Fibroblast of skin of left quadriceps (primary cell): ENCODE measurements at regions not wholly inside any gene's neighbourhood (a gene's known extent, or its start where the extent isn't known, plus 50 kb on each side); places are given as distances from the start of the nearest gene placed in this dataset.
"Not testable (repeated sequence)": the region's sequence is repeated elsewhere in the genome, so short reads cannot be mapped to it uniquely, and the experiment has no call there.

Experiments
- DNase-seq, 2 experiments: peaks; one replicate each; pipeline ENCODE4 v3.0.0-alpha.2; 2013; ENCODE audit warnings: low read depth in 2 of 2

DNA sequence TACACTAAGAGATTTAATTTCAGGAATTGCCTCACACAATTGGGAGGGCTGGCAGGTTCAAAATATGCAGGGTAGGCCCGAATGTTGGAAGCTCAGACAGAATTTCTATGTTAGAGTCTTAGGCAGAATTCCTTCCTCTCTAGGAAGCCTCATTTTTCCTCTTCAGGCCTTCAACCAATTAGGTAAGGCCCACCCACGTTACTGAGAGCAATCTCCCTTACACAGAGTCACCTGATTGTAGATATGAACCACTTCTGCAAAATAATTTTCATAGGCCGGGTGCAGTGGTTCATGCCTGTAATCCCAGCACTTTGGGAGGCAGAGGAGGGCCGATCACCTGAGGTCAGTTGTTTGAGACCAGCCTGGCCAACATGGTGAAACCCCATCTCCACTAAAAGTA is 50.2 kb upstream of the HIVEP1 start:
- DNase-seq: no peak

DNA sequence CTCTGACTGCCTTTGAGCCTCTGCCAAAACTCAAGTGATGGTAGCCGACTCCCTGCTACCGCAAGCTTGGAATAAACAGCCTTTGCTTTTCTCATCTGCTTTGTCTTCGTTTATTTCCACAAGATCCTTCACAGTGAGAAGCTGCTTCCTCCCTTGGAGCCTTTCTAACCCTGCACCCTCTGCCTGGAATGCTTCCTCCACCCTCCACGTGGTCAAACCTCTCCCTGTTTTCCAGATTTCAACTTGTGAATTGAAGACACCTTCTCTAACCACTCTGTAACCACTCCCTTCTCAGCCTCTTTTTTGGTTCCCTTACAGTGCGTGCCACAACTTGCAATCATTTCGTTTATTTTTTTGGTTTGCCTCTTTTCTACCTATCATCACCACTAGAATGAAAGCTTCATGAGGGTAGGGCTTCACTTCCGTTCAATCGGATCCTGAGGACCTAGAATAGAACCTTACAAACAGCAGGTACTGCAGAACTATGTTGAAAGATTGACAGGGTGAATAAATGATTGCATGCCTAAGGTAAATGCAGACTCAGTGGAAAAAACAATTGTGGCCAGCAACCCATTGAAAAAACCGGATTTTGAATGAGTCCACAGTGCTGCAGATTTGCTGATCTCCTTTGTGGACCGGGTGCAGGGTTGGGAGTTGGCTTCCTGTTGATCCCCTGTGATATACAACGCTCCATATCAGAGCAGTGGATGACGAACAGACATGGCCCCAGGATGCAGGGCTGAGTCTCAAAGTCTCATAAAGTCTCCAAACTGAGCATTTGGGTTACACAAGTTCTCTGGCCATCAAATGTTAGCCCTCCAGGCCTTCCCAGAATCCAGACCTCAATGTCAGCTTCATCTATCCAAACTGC is 51.0 kb upstream of the HIVEP1 start:
- no peak for DNase-seq

DNA sequence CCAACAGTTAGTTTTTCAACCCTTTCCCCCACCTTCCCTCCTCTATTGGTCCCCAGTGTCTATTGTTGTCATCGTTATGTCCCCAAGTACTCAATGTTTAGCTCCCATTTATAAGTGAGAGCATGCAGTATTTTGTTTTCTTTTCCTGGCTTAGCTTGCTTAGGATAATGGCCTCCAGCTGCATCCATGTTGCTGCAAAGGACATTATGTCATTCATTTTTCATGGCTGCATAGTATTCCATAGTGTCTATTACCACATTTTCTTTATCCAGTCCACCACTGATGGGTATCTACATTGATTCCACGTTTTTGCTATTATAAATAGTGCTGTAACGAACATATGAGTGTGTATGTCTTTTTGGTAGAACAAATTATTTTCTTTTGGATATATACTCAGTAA is 55.3 kb upstream of the HIVEP1 start:
- DNase-seq: no peak

DNA sequence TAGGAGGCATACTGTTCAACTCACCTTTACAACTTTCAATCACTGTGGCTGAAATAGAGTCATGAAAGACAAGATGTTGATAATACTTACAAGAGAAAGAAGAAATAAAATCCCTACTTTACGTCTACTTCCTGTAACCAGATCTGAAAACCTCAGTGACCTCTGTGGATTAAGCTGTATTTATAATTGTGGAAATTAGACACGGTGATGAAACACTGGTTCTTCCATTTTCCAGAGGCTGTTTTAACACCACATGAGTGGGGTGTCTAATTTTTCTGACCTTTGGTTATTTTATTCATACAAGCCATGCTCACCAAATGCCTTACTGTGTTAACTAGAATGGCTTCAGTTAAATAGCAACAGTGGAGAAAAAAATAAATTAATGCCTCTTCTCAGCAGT is 58.5 kb upstream of the HIVEP1 start:
- DNase-seq: no peak

DNA sequence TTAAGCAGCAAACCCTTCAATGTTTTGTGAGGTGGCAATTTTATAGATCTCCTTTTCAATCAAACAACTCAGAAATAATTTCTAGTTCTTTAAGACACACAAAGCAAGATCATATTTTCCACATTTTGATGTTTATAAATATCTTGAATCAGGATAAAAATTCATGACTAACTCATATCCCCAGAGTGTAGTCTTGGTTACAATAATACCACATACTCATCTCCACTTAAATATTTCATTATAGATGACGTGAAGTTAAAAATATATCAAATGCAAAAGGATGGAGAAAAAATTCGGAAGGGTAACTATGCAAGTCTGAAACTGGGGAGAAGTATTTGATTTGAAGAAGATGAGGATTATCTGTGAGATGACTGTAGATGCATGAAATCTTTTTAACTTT is 59.8 kb upstream of the HIVEP1 start:
- peak in 1 of 2 experiments; percentile 11 for DNase-seq

DNA sequence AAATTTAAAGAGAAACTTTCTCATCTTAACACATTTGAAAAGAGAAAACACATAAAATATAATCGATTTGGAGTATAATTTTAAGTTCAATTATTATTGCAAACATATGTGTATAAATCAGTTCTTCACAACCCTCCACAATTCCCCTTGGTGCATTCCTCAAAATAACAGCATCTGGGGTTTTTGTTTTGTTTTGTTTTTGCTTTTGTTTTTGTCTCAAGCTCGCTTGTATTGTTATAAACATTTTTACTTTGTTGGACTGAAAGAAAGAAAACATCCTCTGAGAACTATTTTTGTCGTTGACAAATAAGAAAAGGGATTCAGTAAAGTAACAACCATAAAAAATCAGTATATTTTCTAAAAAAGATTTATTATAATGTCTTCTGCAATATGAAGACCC is 60.2 kb upstream of the HIVEP1 start:
- DNase-seq: no peak

DNA sequence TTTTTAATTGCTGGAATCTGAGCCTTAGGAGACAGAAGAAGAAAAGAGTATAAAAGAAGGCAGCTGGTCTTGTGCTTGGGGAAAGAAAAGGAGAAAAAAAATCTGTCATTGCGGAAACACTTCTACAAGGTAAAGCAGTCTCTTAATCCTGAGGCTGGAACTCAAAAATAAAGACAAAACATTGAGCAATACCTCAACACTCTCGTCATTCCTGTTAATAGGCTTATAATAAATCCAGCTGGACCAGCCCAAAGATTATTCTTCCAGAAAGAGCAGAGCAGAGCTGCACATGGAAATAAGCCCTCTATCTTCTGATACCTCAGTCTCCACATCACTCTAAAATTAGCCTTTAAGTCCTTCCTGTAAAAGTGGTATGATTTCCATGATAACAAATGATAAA is 62.0 kb upstream of the HIVEP1 start:
- no peak for DNase-seq

DNA sequence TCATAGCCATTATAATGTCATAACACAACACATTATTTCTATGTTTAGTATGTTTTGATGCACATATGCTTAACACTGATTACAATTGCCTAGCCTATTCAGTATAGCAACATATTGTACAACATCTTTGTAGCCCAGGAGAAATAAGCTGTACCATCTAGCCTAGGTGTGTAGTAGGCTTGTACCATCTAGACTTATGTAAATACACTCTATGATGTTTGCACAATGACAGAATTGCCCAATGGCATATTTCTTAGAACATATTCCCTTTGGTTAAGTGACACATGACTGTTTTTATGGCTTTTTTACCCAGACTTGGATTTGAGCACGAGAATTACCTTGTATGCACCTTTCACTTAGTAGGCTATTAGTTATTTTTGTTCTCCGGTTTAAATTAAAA is 64.5 kb upstream of the HIVEP1 start:
- DNase-seq: no peak

DNA sequence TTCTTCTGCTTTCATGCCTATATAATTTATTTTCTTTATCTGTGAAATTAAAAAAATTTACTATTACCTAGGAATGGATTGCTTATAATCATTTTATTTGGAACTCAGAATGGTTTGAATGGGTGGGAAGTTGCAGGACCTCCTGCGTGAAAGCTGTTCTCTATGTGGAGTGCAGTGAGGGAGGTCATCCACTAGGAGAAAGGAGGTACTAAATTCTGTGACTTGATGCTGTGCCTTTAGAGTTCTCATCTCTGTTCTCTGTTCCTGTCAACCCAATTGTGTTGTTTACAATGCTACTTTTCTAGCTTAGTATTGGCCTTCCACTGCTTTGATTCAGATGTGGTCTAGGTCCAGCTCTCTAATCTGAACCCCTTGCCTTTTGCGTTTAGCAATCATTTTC is 65.0 kb upstream of the HIVEP1 start:
- no peak for DNase-seq

DNA sequence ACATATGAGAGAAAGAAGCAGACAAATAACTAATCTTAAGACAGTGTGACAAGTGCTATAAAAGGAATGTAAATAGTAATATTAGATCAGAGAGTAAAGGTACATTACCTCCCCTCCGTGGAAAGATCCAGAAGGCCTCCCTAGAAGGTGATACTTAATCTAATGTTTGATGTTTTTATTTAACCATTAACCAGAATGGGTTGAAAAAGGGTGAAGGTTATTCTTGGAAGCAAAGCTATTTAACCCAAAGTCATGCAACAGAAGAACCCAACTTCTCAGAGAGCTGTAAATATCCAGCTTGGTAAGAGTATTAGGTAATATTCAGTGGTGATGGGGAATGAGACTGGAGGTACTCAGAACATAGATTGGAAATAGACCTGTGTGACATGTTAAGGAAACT is 68.0 kb upstream of the HIVEP1 start:
- DNase-seq: no peak

DNA sequence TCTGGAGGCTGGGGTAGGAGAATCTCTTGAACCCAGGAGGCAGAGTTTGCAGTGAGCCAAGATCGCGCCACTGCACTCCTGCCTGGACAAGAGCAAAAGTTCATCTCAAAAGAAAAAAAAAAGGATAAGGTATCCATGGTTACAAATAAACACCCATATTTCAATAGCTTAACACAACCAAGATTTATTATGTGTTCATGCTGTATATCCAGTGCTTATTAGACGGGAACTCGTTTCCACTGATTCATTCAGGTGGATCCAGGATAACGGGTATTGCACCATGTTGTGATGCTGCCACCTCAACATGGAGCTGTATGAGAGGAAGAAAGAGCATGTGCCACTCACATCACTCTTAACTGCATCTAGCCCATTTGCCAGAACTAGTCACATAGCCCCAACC is 69.1 kb upstream of the HIVEP1 start:
- no peak for DNase-seq

DNA sequence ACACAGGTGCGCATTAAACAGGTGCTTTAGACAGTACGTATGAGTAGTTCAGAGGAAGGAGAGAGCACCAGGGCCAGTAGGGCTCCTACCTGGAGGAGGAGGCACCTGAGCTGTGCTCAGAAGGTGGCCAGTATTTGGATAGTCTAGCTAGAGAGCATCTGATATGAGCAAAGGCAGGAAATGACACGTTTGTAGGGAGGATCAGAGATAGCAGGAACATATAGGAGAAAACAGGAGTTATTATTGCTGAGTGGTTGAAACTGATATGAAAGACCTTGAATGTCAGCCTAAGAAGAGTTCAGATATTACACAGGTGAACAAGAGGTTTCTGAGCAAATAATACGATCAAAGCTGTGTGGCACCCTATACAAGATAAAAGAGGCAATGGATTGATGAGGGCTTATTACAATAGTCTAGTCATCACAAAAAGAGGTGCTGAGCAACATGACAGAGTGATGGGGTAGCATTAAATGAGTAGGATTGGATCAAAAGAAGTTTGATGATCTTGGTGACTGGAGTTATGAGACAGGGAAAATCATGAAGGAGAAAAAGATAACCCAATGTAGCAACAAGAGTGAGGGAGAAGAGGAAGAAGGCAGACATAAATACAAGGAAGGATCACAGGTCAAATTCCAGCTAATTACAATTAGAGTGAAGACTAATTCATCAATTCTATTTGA is 69.8 kb upstream of the HIVEP1 start:
- no peak for DNase-seq

DNA sequence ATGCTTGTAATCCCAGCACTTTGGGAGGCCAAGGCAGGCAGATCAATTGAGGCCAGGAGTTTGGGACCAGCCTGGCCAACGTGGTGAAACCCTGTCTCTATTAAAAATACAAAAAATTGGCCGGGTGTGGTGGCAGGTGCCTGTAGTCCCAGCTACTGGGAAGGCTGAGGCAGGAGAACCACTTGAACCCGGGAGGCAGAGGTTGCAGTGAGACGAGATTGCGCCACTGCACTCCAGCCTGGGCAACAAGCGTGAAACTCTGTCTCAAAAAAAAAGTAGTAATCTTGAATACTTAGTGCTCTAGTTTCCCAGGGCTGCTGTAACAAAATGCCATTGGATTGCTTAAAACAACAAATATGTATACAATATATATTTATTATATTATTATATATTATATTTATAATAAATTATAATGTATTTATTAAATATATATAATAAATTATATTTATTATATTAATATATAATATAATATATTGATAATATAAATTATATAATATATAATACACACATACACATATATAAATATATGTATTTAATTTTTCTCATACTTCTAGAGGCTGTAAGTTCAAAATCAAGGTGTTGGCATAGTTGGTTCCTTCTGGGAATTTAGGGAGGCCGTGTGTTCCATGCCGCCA is 71.5 kb upstream of the HIVEP1 start:
- DNase-seq: not testable (repeated sequence)

DNA sequence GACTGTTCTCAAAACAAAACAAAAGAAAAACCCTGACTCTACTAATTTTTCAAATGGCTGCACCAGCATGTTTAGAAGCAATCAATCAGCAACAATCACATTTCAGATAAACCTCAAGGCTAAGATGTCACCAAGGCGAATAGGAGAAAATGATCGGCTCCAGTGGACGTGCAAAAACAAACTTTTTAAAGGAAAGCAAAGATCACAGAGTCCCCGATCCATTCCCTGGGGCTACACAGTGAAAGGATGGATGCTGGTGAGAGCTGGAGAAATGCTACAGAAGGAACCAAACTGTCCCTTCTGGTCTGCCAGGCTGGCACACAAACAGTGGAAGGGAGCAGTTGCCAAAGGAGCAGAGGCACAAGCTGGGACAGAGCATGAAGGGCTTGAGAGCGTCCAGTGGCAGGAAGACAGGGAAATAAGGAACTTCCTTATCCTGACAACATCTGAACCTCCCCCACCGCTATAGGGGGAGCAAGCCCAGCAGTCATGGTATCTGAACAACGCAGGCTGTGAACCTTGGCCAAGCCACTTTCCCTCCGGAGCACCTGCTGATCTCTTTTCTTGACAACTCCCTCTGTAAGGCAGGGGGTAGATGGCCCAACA is 73.7 kb upstream of the HIVEP1 start:
- no peak for DNase-seq

DNA sequence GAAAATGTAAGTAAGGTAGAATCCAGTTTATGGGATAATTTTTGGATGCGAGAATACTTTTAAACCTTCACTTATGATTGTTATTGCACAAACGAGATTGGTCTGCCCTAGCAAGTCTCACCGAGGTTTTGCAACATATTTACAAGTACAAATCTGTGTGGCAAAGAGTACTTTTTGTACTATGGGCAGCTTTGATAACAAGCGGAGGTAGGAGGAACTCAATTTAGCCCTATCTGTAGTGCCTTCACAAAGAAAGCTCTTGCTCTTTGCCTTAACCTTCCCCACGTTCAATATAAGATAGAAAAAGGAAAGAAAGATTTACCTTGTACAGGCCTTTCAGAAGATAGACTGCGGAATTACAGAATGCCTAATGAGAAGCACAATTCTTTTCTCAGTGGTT is 77.5 kb upstream of the HIVEP1 start:
- no peak for DNase-seq

DNA sequence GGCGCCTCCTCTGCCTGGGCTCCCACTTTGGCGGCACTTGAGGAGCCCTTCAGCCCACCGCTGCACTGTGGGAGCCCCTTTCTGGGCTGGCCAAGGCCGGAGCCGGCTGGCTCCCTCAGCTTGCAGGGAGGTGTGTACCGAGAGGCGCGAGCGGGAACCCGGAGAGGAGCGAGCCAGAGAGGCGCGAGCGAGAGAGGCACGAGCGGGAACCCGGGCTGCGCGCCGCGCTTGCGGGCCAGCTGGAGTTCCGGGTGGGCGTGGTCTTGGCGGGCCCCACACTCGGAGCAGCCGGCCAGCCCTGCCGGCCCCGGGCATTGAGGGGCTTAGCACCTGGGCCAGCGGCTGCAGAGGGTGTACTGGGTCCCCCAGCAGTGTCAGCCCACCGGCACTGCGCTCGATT is 79.2 kb upstream of the HIVEP1 start:
- not testable (repeated sequence) for DNase-seq

DNA sequence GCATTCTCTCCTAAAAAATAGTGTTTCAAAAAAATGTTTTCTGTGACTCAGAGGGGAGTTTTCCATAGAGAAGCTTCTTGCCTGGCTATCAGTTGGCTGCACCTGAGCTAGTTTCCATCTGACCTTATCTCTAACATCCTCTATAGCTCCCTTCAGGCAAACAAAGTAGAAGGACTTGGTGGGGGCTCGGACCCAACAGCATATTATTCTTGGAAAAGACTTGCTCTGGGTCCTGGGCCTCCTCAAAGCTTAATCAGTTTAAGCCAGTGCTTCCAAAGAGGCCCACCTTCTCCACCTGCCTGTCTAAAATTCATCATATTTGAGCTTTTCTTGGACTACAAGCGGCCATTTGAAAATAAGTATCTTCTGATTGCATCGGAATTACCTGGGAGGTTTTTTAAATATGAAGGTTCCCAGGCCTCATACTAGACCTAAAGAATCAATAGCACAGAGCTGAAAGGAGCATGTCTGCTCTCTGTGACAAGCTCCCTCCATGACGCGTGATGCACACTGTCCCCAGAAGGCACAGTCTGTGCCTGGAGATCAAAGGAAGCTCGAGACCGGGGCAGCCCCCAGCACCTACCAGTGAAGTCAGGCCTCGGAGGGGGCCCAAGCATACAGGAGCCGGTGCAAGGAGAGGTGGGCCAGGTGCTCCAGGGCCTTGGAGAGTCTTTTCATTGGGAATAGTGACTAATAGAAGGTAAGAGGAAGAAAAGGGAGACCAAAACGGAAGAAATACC is 80.6 kb upstream of the HIVEP1 start:
- no peak for DNase-seq

DNA sequence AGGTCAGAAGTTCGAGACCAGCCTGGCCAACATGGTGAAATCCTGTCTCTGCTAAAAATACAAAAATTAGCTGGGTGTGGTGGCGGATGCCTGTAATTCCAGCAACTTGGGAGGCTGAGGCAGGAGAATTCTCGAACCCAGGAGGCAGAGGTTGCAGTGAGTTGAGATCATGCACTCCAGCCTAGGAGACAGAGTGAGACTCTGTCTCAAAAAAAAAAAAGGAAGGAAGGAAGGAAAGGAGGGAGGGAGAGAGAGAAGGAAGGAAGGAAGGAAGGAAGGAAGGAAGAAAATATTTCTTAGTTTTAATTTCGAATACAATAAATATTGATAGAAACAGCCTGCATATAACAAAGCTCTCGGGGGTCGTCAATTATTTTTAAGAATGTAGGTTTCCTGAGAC is 81.3 kb upstream of the HIVEP1 start:
- DNase-seq: not testable (repeated sequence)

DNA sequence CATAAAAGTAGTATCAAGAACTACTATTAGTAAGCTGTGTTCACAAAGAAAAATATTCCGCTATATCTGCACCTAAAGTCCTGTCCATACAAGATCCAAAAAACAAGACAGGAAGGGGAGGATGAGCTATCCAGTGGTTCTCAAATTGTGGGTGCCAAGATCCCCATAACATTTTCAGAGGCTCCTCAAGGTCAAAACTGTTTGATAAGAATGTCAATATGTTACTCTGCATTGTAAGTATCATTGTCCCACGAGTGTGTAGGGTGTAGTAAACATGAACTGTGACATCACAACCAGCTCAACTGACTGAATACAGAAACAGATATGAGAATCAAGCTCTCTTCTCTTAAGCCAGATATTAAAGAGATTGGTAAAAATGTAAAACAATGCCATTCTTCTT is 81.9 kb upstream of the HIVEP1 start:
- DNase-seq: no peak

DNA sequence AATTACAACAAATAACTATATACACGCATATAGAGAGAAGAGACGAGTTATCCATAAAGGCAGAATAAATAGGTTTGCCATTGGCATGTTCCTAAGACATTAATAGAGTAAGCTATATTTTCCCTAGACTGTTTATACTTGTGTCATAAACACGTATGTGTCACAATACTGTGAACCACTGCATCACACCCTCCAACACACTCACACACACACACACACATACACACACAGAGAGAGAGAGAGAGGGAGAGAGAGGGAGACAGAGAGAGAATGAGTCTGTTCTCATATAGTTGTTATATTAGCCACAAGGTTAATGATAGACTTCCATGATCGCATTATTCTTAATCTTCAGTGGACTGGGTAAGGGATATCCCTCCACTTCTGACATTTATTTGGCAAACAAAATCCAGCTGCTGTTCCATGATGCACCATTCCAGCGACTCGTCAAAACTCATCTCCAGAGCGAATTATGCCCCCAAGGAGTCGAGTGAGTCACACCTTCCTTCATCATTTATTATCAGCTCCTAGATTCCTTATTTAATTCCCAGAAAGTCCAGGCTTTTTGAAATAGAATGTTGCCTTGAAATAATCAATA is 82.8 kb upstream of the HIVEP1 start:
- no peak for DNase-seq
